22Rv1 (cell line): ENCODE measurements at regions not wholly inside any gene's neighbourhood (a gene's known extent, or its start where the extent isn't known, plus 50 kb on each side); places are given as distances from the start of the nearest gene placed in this dataset.

Source experiments
- H3K27ac ChIP-seq: fragments of 450-650 bp; 2 replicates; pipeline ENCODE4 v1.5.1; 2017
- ZFX ChIP-seq: fragments of 450-650 bp; IDR thresholded peaks from 2 replicates; pipeline ENCODE4 v1.6.1; 2017; ENCODE audit warnings: antibody characterized with exemption, borderline replicate concordance
- TF ChIP-seq, protein P1 (sequence below): fragments of 450-650 bp; IDR thresholded peaks from 2 replicates; pipeline ENCODE4 v1.5.1; 2017; ENCODE audit warnings: mild to moderate bottlenecking

DNA sequence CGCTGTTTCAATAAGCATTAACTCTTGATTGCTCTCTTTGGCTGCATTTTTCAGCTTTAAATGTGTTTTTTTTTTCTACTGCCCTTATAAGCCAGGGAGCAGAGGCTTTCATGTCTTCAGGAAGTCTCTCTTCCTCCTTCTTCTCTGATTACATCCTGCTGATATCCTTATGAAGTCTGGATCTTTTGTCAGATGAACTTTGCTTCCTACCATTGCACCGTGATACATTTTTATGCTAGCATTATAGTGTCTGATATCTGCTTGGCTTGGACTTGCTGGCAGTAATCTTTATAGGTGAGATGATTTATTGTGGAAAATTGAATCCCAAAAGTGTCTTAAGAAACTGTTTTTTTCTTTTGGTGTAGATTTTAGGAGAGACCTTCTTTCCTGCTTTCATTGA, 160.4 kb upstream of the CFAP20DC start:
- TF ChIP-seq ZFX, result no peak
- TF ChIP-seq, protein P1, sequence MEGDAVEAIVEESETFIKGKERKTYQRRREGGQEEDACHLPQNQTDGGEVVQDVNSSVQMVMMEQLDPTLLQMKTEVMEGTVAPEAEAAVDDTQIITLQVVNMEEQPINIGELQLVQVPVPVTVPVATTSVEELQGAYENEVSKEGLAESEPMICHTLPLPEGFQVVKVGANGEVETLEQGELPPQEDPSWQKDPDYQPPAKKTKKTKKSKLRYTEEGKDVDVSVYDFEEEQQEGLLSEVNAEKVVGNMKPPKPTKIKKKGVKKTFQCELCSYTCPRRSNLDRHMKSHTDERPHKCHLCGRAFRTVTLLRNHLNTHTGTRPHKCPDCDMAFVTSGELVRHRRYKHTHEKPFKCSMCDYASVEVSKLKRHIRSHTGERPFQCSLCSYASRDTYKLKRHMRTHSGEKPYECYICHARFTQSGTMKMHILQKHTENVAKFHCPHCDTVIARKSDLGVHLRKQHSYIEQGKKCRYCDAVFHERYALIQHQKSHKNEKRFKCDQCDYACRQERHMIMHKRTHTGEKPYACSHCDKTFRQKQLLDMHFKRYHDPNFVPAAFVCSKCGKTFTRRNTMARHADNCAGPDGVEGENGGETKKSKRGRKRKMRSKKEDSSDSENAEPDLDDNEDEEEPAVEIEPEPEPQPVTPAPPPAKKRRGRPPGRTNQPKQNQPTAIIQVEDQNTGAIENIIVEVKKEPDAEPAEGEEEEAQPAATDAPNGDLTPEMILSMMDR, result no peak
- H3K27ac ChIP-seq, result no peak overlapping the region

DNA sequence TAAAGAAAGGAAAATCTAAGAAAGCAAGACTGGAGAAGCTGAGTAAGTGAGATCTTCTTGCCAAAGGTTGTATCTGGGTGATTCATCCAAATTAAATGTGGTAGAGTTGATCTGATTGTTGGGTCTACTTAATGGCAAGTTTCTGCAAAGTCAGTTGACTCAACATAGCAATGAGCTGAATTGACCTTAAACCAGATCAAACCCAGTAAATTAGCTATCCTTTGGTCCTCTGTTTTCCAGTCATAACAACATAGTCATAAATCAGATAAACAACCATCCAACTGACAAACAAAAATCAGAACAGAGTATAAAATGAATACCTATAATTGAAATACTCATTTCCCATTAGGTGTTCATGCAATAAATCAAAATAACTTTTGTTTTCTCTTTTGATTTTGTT, 142.6 kb upstream of the CFAP20DC start:
- H3K27ac ChIP-seq, result no peak overlapping the region
- TF ChIP-seq, protein P1, result no peak
- TF ChIP-seq ZFX, result no peak

DNA sequence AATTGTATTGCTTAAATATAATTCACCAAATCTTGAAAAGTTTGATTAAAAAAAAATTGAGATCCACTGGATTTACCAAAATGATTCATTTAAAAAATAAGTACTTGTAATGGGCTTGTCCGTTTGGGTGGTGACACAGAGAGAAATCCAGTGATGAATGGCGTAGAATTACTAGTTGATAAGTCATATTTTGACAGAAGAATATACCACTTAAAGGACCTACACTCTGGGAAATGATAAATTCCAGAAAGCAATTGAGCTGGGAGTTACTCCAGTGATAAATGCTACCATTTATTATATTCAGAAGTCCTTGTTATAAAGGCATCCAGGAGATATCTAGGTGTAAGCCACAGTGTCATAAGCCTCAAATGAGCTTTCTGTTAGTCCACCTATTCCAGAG, 141.8 kb upstream of the CFAP20DC start:
- no peak overlapping the region for H3K27ac ChIP-seq
- TF ChIP-seq, protein P1, result no peak
- TF ChIP-seq ZFX, result no peak

DNA sequence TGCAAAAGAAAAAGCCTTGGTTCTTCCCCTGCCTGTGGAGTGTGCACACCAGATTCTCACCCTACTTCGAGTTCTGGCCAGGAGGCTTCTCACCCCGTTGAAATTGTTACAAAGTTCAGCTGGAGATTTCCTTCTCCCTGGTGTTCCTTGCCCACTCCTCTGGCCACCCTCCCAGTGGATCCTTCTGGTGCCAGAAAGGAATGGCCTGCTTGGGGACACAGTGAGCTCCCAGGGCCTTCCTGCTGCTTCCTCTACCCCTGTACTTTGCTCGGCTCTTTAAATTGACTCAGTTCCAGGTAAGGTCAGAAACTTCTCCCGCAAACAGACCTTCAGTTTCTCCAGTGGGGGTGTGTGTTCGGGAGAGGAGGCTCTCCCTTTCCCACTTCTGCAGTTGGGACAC, 140.1 kb upstream of the CFAP20DC start:
- TF ChIP-seq, protein P1, result no peak
- no peak for TF ChIP-seq ZFX
- H3K27ac ChIP-seq, result no peak overlapping the region

- TF ChIP-seq, protein P1, result no peak
- TF ChIP-seq ZFX, result no peak
- H3K27ac ChIP-seq, result no peak overlapping the region
These were observed 139.7 kb upstream of the CFAP20DC start for GRCh38 chr3:59189526-59189925.

GRCh38 chr3:59186725-59187124, 136.9 kb upstream of the CFAP20DC start:
- no peak overlapping the region for H3K27ac ChIP-seq
- no peak for TF ChIP-seq ZFX
- TF ChIP-seq, protein P1, result no peak

GRCh38 chr3:59185591-59186369, 136.0 kb upstream of the CFAP20DC start:
- H3K27ac ChIP-seq, result no peak overlapping the region

More at GRCh38 chr3:59185591-59186369, 136.0 kb upstream of the CFAP20DC start:
- TF ChIP-seq, protein P1, result no peak
- TF ChIP-seq ZFX, result no peak
